ENCODE measurements at regions not wholly inside any gene's neighbourhood (a gene's known extent, or its start where the extent isn't known, plus 50 kb on each side); places are given as distances from the start of the nearest gene placed in this dataset.

GRCh38 chr2:239528146-239528545 lies 127.3 kb upstream of the HDAC4 start:
- TF ChIP-seq SIN3A (IDR thresholded peaks at IDR 0.05; ENCODE audit: borderline replicate concordance, insufficient read depth, low read length) (no peak), POLR2AphosphoS5 (IDR thresholded peaks at IDR 0.05; ENCODE audit: low read depth, low read length) (no peak), TAF1 (IDR thresholded peaks at IDR 0.05; ENCODE audit: borderline replicate concordance, insufficient read depth, low read length) (no peak)
- TF ChIP-seq, protein P1, sequence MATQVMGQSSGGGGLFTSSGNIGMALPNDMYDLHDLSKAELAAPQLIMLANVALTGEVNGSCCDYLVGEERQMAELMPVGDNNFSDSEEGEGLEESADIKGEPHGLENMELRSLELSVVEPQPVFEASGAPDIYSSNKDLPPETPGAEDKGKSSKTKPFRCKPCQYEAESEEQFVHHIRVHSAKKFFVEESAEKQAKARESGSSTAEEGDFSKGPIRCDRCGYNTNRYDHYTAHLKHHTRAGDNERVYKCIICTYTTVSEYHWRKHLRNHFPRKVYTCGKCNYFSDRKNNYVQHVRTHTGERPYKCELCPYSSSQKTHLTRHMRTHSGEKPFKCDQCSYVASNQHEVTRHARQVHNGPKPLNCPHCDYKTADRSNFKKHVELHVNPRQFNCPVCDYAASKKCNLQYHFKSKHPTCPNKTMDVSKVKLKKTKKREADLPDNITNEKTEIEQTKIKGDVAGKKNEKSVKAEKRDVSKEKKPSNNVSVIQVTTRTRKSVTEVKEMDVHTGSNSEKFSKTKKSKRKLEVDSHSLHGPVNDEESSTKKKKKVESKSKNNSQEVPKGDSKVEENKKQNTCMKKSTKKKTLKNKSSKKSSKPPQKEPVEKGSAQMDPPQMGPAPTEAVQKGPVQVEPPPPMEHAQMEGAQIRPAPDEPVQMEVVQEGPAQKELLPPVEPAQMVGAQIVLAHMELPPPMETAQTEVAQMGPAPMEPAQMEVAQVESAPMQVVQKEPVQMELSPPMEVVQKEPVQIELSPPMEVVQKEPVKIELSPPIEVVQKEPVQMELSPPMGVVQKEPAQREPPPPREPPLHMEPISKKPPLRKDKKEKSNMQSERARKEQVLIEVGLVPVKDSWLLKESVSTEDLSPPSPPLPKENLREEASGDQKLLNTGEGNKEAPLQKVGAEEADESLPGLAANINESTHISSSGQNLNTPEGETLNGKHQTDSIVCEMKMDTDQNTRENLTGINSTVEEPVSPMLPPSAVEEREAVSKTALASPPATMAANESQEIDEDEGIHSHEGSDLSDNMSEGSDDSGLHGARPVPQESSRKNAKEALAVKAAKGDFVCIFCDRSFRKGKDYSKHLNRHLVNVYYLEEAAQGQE (IDR thresholded peaks at IDR 0.05; ENCODE audit: insufficient read depth in 1 of 2, low read depth in 2 of 2, low read length in 2 of 2): no peak
